IMR-90 (cell line): ENCODE measurements at regions not wholly inside any gene's neighbourhood (a gene's known extent, or its start where the extent isn't known, plus 50 kb on each side); places are given as distances from the start of the nearest gene placed in this dataset.

Source experiments
- ATAC-seq: fragments of 200-7000 bp; cut with Tn5 transposase; 2 replicates; pipeline ENCODE4 v1.9.1; 2020; ENCODE audit warnings: low read depth, mild to moderate bottlenecking, moderate library complexity
- BruUV-seq: library from RNA; stranded (reverse); fragments of 400-500 nt; replicated peaks from 2 replicates; lab custom pipeline; 2021; lab: Mats Ljungman, UMichigan
- CTCF ChIA-PET: fragments of 300-600 bp; formaldehyde crosslinking; extraction: SDS; loops from one replicate; lab custom pipeline; 2021; ENCODE audit warnings: antibody characterized with exemption; lab: Yijun Ruan, JAX
- POLR2A ChIA-PET: fragments of 300-600 bp; sonication (Branson Sonifier 250); formaldehyde crosslinking; loops from one replicate; lab custom pipeline; 2022; ENCODE audit warnings: antibody characterized with exemption; ENCODE audit not compliant: unreplicated experiment; lab: Charles Lee
- DNase-seq: peaks from one replicate; pipeline ENCODE4 v3.0.0; 2013
- H2AFZ ChIP-seq: replicated peaks from 2 replicates; pipeline ENCODE3; 2013; ENCODE audit warnings: low read length, mild to moderate bottlenecking; ENCODE audit not compliant: poor library complexity
- H2AK5ac ChIP-seq: 2 replicates; pipeline ENCODE4 v1.6.1; 2013; ENCODE audit warnings: low read depth, low read length, inconsistent platforms
- H2AK9ac ChIP-seq: replicated peaks from 2 replicates; pipeline ENCODE3; 2013; ENCODE audit warnings: mild to moderate bottlenecking, low read depth, low read length, moderate library complexity; ENCODE audit not compliant: poor library complexity
- H2BK120ac ChIP-seq: 2 replicates; pipeline ENCODE4 v1.6.1; 2013; ENCODE audit warnings: low read depth, low read length, inconsistent platforms
- H2BK15ac ChIP-seq: 3 replicates; pipeline ENCODE4 v1.6.1; 2013; ENCODE audit warnings: low read depth, low read length, inconsistent platforms
- H2BK20ac ChIP-seq: 2 replicates; pipeline ENCODE4 v1.6.1; 2013; ENCODE audit warnings: low read depth, mild to moderate bottlenecking, inconsistent platforms, low read length, moderate library complexity
- H2BK5ac ChIP-seq: 2 replicates; pipeline ENCODE4 v1.6.1; 2013; ENCODE audit warnings: mild to moderate bottlenecking, low read depth, low read length, inconsistent platforms; ENCODE audit not compliant: poor library complexity, severe bottlenecking
- H3K14ac ChIP-seq: replicated peaks from 2 replicates; pipeline ENCODE4 v1.6.1; 2013; ENCODE audit warnings: low read depth, low read length, inconsistent platforms
- H3K18ac ChIP-seq: 2 replicates; pipeline ENCODE4 v1.6.1; 2013; ENCODE audit warnings: low read depth, low read length, control low read depth
- H3K23ac ChIP-seq: 2 replicates; pipeline ENCODE4 v1.6.1; 2013; ENCODE audit warnings: low read depth, low read length, inconsistent platforms
- H3K27ac ChIP-seq: 2 replicates; pipeline ENCODE4 v1.5.1; 2013; ENCODE audit warnings: mild to moderate bottlenecking, control low read depth, low read length; ENCODE audit not compliant: insufficient read depth
- H3K27me3 ChIP-seq: 2 replicates; pipeline ENCODE4 v1.6.1; 2013; ENCODE audit warnings: low read length; ENCODE audit not compliant: control insufficient read depth, insufficient read depth
- H3K36me3 ChIP-seq: 2 replicates; pipeline ENCODE4 v1.6.1; 2013; ENCODE audit warnings: low read length, mixed read lengths; ENCODE audit not compliant: control insufficient read depth, insufficient read depth
- H3K4ac ChIP-seq: 2 replicates; pipeline ENCODE4 v1.6.1; 2013; ENCODE audit warnings: low read depth, low read length, inconsistent platforms
- H3K4me1 ChIP-seq: 2 replicates; pipeline ENCODE4 v1.6.1; 2013; ENCODE audit warnings: low read length, mixed read lengths; ENCODE audit not compliant: control insufficient read depth, insufficient read depth
- H3K4me2 ChIP-seq: 2 replicates; pipeline ENCODE4 v1.6.1; 2013; ENCODE audit warnings: low read depth, mild to moderate bottlenecking, control low read depth, low read length, moderate library complexity
- H3K4me3 ChIP-seq: 2 replicates; pipeline ENCODE4 v1.5.1; 2013; ENCODE audit warnings: low read depth, mild to moderate bottlenecking, control low read depth, low read length, moderate library complexity; ENCODE audit not compliant: insufficient read depth
- H3K56ac ChIP-seq: 2 replicates; pipeline ENCODE4 v1.6.1; 2013; ENCODE audit warnings: low read length, inconsistent platforms; ENCODE audit not compliant: insufficient read depth; ENCODE audit errors: extremely low read depth
- H3K79me1 ChIP-seq, 2 experiments: 2 replicates each; pipeline ENCODE4 v1.6.1; 2013; ENCODE audit warnings: low read length in 2 of 2, inconsistent platforms in 1 of 2, low read depth in 1 of 2
- H3K9ac ChIP-seq: 2 replicates; pipeline ENCODE4 v1.6.1; 2013; ENCODE audit warnings: low read depth, low read length, control low read depth
- H3K9me1 ChIP-seq: 2 replicates; pipeline ENCODE4 v1.6.1; 2013; ENCODE audit warnings: low read length, inconsistent platforms; ENCODE audit not compliant: insufficient read depth
- H3K9me3 ChIP-seq: 2 replicates; pipeline ENCODE4 v1.6.1; 2013; ENCODE audit warnings: low read length; ENCODE audit not compliant: control insufficient read depth, insufficient read depth
- H4K20me1 ChIP-seq: 2 replicates; pipeline ENCODE4 v1.6.1; 2013; ENCODE audit warnings: low read length, inconsistent platforms; ENCODE audit not compliant: insufficient read depth
- H4K5ac ChIP-seq: 2 replicates; pipeline ENCODE4 v1.6.1; 2013; ENCODE audit warnings: mild to moderate bottlenecking, low read depth, low read length, control low read depth
- H4K8ac ChIP-seq, 2 experiments: 2 replicates each; pipeline ENCODE4 v1.6.1; 2013; ENCODE audit warnings: low read depth in 2 of 2, low read length in 2 of 2, control low read depth in 1 of 2, inconsistent platforms in 1 of 2
- H4K91ac ChIP-seq: 2 replicates; pipeline ENCODE4 v1.6.1; 2013; ENCODE audit warnings: low read depth, low read length, inconsistent platforms; ENCODE audit not compliant: insufficient read depth
- BHLHE40 ChIP-seq: fragments of 150-350 bp; IDR thresholded peaks from 2 replicates; pipeline ENCODE4 v1.6.1; 2016; ENCODE audit warnings: mild to moderate bottlenecking, low read depth, low read length
- FOS ChIP-seq: fragments of 150-350 bp; IDR thresholded peaks from 2 replicates; pipeline ENCODE4 v1.6.1; 2016; ENCODE audit warnings: low read depth, low read length
- MAFK ChIP-seq: IDR thresholded peaks from 2 replicates; pipeline ENCODE4 v1.6.1; 2012; ENCODE audit warnings: low read depth, low read length, improper control_type of control experiment
- POLR2A ChIP-seq: IDR thresholded peaks from 2 replicates; pipeline ENCODE4 v1.6.1; 2012; ENCODE audit warnings: mild to moderate bottlenecking, low read depth, low read length
- USF2 ChIP-seq: fragments of 150-350 bp; IDR thresholded peaks from 2 replicates; pipeline ENCODE4 v1.6.1; 2017; ENCODE audit warnings: mild to moderate bottlenecking, antibody characterized with exemption, low read length, low read depth
- WGBS, 2 experiments: methylation state at CpG; one replicate each; pipeline versions ENCODE4 v1.1.5 to v1.1.7; 2013; ENCODE audit warnings: missing lambda C conversion rate in 2 of 2; ENCODE audit not compliant: insufficient read length in 1 of 2; ENCODE audit errors: extremely low coverage in 2 of 2; 5-methylcytosine and 5-hydroxymethylcytosine counted together
- dilution Hi-C: fragments of 300-500 bp; cut with HindIII; formaldehyde crosslinking; loops from one replicate; pipeline ENCODE4 v1.14.3; 2018; ENCODE audit warnings: low sequenced_read_pairs; ENCODE audit not compliant: unreplicated experiment
- in situ Hi-C: fragments of 300-500 bp; cut with MboI; formaldehyde crosslinking; loops from 3 replicates; pipeline ENCODE4 v1.14.3; 2019; ENCODE audit warnings: low sequenced_read_pairs, inconsistent platforms, mixed read lengths
- intact Hi-C: fragments of 100-400 bp; cut with micrococcal nuclease; formaldehyde crosslinking; loops from 2 replicates; pipeline ENCODE4 v1.10.0; 2022

GRCh38 chr13:29959086-29959485 lies 108.7 kb upstream of the UBL3 start:
- BruUV-seq: no TSS peak
- H2BK5ac ChIP-seq: no peak overlapping the region
- WGBS, 2 experiments: no CpG with 5 or more reads among the region's 1 CpG
- H2AFZ ChIP-seq: no peak overlapping the region
- ChIA-PET POLR2A (no interaction called here), CTCF (interaction anchor here (2.0 kb wide), 2 partner anchors 18 to 35 kb away, joined by 5 to 7 read pairs; no protein-coding TSS in a partner anchor)
- TF ChIP-seq FOS: no peak
- no peak for TF ChIP-seq POLR2A
- no peak for TF ChIP-seq BHLHE40
- TF ChIP-seq USF2: no peak
- no peak for TF ChIP-seq MAFK
- intact Hi-C loops (no loop called here), in situ Hi-C loops (no loop called here), dilution Hi-C loops (no loop called here)
- H3K79me1 ChIP-seq: no peaks in the 10 kb centered on the region
- H4K20me1 ChIP-seq: no peaks in the 10 kb centered on the region
- no peak overlapping the region for H2BK15ac ChIP-seq
- H3K4me2 ChIP-seq: no peak overlapping the region
- H3K18ac ChIP-seq: no peak overlapping the region
- H3K27me3 ChIP-seq: peaks cover 48% of the 10 kb centered on the region
- no peak overlapping the region for H3K9ac ChIP-seq
- DNase-seq (no peak), ATAC-seq (no peak)
- H4K91ac ChIP-seq: no peak overlapping the region
- no peaks in the 10 kb centered on the region; the same call in none of the 2 replicates for H3K9me3 ChIP-seq
- H3K36me3 ChIP-seq: no peaks in the 10 kb centered on the region
- no peak overlapping the region for H4K5ac ChIP-seq
- H2BK20ac ChIP-seq: no peak overlapping the region
- H2AK9ac ChIP-seq: no peak overlapping the region
- no peak overlapping the region for H2BK120ac ChIP-seq
- no peak overlapping the region for H3K56ac ChIP-seq
- peaks cover 3% of the 10 kb centered on the region; the same call in 1 of the 2 replicates for H3K9me1 ChIP-seq
- H4K8ac ChIP-seq: no peak overlapping the region
- H3K4ac ChIP-seq: no peak overlapping the region
- H3K4me3 ChIP-seq: no peak overlapping the region
- no peaks in the 10 kb centered on the region for H3K4me1 ChIP-seq
- H2AK5ac ChIP-seq: no peak overlapping the region
- H3K23ac ChIP-seq: no peak overlapping the region
- H3K27ac ChIP-seq: no peak overlapping the region
- H3K14ac ChIP-seq: no peak overlapping the region
